CD4-positive, alpha-beta T cell treated with Interleukin-12 subunit alpha and Interleukin-12 subunit beta, for 1 hour (primary cell): ENCODE measurements at regions not wholly inside any gene's neighbourhood (a gene's known extent, or its start where the extent isn't known, plus 50 kb on each side); places are given as distances from the start of the nearest gene placed in this dataset.
"Not testable (repeated sequence)": the region's sequence is repeated elsewhere in the genome, so short reads cannot be mapped to it uniquely, and the experiment has no call there.

Source experiments
- DNase-seq: peaks from one replicate; pipeline ENCODE4 v3.0.0-alpha.2; 2020

GRCh38 chr14:55807053-55807880 lies 227.3 kb downstream of the KTN1 start:
- DNase-seq = peak; percentile 81

DNA sequence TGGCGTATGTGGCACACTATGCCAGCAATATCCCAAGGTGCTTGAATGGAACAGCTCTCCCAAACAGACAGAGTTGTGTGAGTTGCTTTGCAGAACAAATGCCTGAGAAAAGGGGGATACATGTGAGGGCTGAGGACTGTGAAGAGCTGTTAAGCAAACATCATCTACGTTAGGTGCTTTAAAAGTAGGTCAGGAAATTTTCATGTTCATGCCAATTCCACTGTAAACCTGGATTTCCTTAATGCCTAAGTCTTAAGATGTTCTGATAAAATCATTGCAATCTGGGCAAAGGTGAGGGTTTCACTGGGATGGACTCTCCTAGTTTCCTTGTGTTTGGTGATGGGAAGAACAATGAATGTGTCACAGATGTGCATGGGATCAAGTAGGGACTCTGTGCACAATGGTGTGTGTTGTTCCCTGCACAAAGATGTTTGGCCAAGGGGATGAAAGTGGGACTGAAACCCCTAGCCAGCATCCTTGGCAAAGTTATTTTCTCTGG lies 227.9 kb downstream of the KTN1 start:
- DNase-seq = no peak

DNA sequence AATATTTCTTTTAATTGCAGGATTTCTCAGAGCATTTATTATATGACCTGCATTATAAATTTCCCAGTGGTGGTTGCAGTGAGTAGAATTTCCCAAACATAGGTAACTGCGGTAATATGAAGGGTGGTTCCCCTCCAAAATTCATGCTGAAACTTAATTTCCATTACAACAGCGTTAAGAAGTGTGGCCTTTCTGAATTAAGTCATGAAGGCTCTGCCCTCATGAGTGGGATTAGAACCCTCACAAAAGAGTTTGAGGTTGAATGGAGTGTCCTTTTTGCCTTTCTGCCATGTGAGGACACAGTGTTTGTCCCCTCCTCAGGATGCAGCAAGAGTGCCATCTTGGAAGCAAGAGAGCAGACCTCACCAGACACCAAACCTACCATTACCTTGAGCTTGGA lies 233.6 kb downstream of the KTN1 start:
- no peak for DNase-seq

- DNase-seq = no peak
These were observed 234.1 kb downstream of the KTN1 start for GRCh38 chr14:55814064-55814463.

DNA sequence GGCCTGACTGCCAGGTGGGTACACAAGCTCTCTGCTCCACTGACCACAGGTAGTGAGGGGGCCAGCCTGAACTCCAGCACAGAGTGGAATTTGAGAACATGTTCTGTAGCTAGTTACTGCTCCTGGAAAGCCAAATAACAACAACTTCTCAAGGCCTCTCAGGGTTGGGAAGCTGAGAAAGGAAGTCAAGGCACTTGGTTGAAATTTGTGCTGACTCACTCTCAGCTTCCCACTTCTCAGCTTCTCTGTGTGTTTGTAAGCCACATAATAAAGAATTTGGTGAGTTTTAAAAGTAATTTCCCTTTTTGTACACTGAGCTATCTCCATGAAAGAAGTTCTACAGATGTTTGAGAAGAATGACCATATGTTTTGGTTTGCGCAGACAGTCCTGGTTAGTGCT lies 234.9 kb downstream of the KTN1 start:
- no peak for DNase-seq

DNA sequence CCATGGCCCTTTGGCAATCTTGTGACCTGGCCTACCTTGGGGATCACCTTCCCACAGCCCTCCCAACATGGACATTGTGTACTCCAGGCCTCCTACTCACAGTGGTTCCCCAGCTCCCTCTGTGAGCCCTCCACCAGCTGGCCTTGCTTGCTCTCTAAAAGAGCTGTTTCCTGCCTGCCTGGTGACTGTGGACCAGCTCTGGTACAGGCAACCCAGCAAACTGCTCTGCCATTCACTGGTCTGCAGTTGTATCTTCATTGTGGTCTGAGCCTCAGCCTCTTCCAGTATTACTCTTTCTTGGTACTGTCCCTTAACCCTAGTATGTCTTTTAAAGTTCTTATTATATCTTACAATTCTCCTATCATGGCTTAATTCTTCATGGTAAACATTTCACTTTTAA lies 236.2 kb downstream of the KTN1 start:
- DNase-seq = no peak

- no peak for DNase-seq
These were observed 239.8 kb downstream of the KTN1 start for GRCh38 chr14:55819610-55820304.

GRCh38 chr14:55822906-55823305 lies 242.9 kb downstream of the KTN1 start:
- no peak for DNase-seq

GRCh38 chr14:55832122-55832911 lies 252.3 kb downstream of the KTN1 start:
- DNase-seq = no peak

- no peak for DNase-seq
These were observed 253.0 kb downstream of the KTN1 start for GRCh38 chr14:55832974-55833373.

DNA sequence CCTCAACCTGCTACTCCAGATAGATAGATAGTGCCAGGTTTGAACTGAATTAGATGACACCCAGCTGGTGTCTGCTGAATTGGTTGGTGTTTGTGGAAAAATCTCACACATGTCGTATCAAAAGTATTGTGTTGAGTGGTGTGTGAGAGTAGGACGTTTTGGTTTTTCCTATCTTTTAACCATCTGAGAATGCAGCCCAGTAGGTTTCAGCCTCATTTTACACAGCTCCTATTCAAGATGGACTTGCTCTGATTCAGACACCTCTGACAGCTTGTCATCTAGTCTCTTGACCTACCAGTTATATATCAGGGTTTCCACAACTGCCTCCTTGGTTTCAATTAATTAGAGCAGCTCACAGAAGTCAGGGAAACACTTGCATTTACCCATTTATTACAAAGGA lies 254.4 kb downstream of the KTN1 start:
- no peak for DNase-seq

GRCh38 chr14:55835985-55836384 lies 256.0 kb downstream of the KTN1 start:
- no peak for DNase-seq

DNA sequence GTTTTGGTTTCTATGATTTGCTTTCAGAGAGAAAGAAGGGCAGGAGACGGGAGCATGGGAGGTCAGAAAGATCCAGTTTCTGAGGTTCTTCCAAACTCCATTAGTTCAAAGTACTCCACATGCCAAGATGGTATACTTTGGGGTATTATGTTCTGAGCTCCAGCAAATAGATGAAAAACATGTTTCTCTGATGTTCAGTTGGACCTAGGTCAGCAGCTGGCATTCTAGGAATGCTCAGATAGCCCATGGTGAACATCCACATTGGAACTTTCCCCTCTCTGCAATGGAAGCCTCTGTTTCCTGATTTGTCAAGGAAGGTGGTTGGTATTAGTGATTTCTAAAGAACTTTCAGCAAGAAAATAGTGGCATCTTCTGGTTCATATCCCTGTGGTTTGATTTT lies 257.5 kb downstream of the KTN1 start:
- no peak for DNase-seq

GRCh38 chr14:55838529-55839052 lies 258.6 kb downstream of the KTN1 start:
- no peak for DNase-seq

DNA sequence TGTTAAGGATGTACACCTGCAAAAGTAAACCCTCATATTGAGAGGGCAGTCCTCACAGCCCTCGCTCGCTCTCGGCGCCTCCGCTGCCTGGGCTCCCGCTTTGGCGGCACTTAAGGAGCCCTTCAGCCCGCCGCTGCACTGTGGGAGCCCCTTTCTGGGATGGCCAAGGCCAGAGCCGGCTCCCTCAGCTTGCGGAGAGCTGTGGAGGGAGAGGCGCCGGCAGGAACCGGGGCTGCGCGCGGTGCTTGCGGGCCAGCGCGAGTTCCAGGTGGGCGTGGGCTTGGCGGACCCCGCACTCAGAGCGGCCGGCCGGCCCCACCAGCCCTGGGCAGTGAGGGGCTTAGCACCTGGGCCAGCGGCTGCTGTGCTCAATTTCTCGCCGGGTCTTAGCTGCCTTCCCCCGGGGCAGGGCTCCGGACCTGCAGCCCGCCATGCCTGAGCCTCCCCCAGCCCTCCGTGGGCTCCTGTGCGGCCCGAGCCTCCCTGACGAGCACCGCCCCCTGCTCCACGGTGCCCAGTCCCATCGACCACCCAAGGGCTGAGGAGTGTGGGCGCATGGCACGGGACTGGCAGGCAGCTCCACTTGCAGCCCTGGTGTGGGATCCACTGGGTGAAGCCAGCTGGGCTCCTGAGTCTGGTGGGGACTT lies 259.4 kb downstream of the KTN1 start:
- DNase-seq = not testable (repeated sequence)

GRCh38 chr14:55840821-55841220 lies 260.8 kb downstream of the KTN1 start:
- no peak for DNase-seq

DNA sequence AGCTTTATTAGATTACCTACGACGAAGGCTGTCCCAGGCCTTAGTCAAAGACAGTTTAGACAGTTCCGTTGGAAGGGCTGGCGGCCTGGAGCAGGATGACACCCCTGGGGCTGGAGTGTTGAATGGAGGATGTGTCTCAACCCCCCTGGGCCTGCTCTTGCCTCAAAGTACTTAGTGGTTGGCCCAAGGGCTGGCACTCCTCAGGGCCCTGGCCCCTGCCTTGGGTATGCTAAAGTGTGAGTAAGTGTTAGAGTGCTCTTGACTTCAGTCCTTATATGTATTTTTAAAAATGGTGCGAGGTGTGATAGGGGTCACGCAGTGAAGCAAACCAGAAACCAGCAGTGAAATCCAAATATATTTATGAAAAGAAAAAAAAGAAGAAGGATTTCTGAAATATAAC lies 261.6 kb downstream of the KTN1 start:
- no peak for DNase-seq

GRCh38 chr14:55843718-55844403 lies 263.9 kb downstream of the KTN1 start:
- DNase-seq = no peak

DNA sequence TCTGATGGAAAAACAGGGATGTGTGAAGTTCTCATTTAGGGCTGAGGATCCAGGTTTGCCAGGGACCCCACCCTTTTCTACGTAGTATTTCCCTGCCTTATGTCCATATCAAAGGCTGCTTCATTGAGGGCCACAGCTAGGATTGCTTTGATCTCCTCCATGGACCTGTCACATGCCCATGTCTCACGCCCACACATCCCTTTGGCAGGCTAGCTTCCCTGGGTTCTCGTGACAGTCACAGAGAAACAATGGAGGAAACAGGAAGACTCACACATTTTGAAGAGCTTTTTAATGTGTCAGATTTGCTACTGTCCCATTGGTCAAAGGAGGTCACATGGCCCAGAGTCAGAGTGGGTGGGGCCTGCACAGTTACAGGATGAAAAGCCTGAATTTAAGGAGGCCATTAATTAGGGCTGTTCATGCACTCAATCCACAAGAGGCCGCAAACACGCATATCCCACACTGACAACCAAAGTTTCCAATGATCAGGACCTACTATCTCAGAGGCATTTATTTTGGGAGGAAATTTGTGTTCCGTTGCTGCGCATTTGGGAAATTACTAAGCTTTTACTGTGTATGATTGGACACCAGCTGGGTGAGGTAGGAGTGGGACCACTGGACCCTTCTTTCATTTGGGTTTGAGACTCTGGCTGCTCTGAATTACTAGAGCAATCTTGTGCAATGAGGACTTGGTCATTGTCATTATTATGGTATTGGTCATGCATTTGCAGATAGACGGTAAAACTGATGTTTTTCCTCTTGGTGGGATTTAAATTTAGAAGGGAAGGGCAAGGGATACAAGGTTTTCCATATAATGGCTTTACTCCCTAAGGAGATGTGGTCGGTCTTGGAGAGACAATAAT lies 266.2 kb downstream of the KTN1 start:
- no peak for DNase-seq

DNA sequence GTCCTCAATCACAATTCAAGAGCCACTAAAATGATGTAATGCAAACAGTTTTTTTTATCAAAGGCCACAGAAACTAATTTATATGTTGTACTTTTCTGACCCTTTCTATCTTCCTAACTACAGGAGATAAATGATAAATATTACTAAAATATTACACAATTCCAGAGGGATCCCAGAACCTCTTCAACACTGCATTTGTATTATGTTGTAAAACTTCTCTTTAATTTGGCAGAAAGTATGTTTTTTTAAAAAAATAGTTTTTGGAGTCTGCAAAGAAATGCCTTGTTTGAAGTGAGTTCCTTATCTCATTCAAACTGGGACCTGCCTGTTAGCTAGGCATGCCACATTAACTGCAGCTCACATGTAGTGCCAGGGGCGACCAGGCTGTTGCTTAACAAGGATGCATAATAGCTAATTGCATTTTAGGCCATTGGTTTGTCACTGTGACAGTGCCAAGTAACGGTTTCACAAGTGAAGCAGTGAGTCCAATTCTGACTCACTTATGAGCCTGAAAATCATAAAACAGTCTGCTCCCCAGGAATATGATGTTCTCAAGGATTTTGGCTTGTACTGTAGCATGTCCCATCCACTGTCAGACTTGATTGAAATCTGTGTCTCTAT lies 266.9 kb downstream of the KTN1 start:
- DNase-seq = no peak

DNA sequence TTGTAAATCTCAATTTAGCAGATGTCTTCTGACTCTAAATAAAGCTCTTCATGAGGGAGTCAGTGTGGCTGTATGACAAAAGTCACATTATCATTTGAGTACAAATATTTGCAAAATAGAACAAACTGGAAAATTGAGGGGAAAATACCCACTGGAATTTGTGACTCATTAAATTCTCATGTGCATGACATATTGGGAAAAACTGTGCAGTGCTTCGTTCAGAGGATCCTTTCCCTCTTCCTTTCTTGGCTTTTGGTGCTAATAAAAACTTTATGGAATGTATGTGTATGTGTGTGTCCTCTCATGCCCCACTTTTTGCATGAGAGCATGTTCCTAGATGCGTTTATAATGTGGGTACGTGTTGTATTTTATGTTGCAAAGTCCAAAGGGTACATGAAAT lies 267.8 kb downstream of the KTN1 start:
- no peak for DNase-seq
